Stimulated activated memory B cell treated with anti-CD40 and anti-IgM and Interleukin-4, amounts not matched to agents 10 μg/mL and 1 μg/mL and 100 μg/mL, for 72 hours (primary cell): ENCODE measurements at regions not wholly inside any gene's neighbourhood (a gene's known extent, or its start where the extent isn't known, plus 50 kb on each side); places are given as distances from the start of the nearest gene placed in this dataset.
"Not testable (repeated sequence)": the region's sequence is repeated elsewhere in the genome, so short reads cannot be mapped to it uniquely, and the experiment has no call there.

ENCODE experiments used
- ATAC-seq: fragments of 150-1000 bp; cut with Tn5 transposase; 2 replicates; pipeline ENCODE4 v1.10.0; 2021
- H3K27ac Mint-ChIP-seq: one replicate; pipeline ENCODE4 v1.8.0; 2022; ENCODE audit warnings: mild to moderate bottlenecking, mixed read lengths
- H3K27me3 Mint-ChIP-seq: one replicate; pipeline ENCODE4 v1.8.0; 2022; ENCODE audit warnings: mixed read lengths
- H3K36me3 Mint-ChIP-seq: one replicate; pipeline ENCODE4 v1.8.0; 2022; ENCODE audit warnings: mixed read lengths
- H3K4me1 Mint-ChIP-seq: one replicate; pipeline ENCODE4 v1.8.0; 2022; ENCODE audit warnings: mixed read lengths
- H3K4me3 Mint-ChIP-seq: one replicate; pipeline ENCODE4 v1.8.0; 2022; ENCODE audit warnings: mild to moderate bottlenecking, moderate library complexity, mixed read lengths
- H3K9me3 Mint-ChIP-seq: one replicate; pipeline ENCODE4 v1.8.0; 2022; ENCODE audit warnings: mixed read lengths

- H3K27me3 Mint-ChIP-seq: no peaks in the 10 kb centered on the region
- H3K9me3 Mint-ChIP-seq: peaks cover 3% of the 10 kb centered on the region
- H3K4me1 Mint-ChIP-seq: no peaks in the 10 kb centered on the region
- no peak overlapping the region for H3K4me3 Mint-ChIP-seq
- ATAC-seq: no peak
- H3K36me3 Mint-ChIP-seq: no peaks in the 10 kb centered on the region
- no peak overlapping the region for H3K27ac Mint-ChIP-seq
Observed at GRCh38 chr13:64538711-64539110, 2691.4 kb downstream of the PCDH9 start.

- no peak overlapping the region for H3K4me3 Mint-ChIP-seq
- no peaks in the 10 kb centered on the region for H3K27me3 Mint-ChIP-seq
- H3K27ac Mint-ChIP-seq: no peak overlapping the region
- no peaks in the 10 kb centered on the region for H3K9me3 Mint-ChIP-seq
- ATAC-seq: no peak
- H3K4me1 Mint-ChIP-seq: no peaks in the 10 kb centered on the region
- H3K36me3 Mint-ChIP-seq: no peaks in the 10 kb centered on the region
Observed at GRCh38 chr13:64534302-64534701, 2695.8 kb downstream of the PCDH9 start.

- ATAC-seq: no peak
- Mint-ChIP-seq H3K27me3 (no peaks in the 10 kb centered on the region), H3K27ac (no peak overlapping the region), H3K36me3 (no peaks in the 10 kb centered on the region), H3K4me3 (no peak overlapping the region), H3K4me1 (no peaks in the 10 kb centered on the region), H3K9me3 (no peaks in the 10 kb centered on the region)
Observed at GRCh38 chr13:64531400-64531799, 2698.7 kb downstream of the PCDH9 start.

- no peaks in the 10 kb centered on the region for H3K27me3 Mint-ChIP-seq
- H3K4me1 Mint-ChIP-seq: no peaks in the 10 kb centered on the region
- no peaks in the 10 kb centered on the region for H3K36me3 Mint-ChIP-seq
- no peaks in the 10 kb centered on the region for H3K9me3 Mint-ChIP-seq
- no peak for ATAC-seq
- H3K4me3 Mint-ChIP-seq: no peak overlapping the region
- H3K27ac Mint-ChIP-seq: no peak overlapping the region
Observed at GRCh38 chr13:64529874-64530485, 2700.2 kb downstream of the PCDH9 start.

- ATAC-seq: no peak
- no peaks in the 10 kb centered on the region for H3K4me1 Mint-ChIP-seq
- H3K27me3 Mint-ChIP-seq: no peaks in the 10 kb centered on the region
- H3K36me3 Mint-ChIP-seq: no peaks in the 10 kb centered on the region
- no peak overlapping the region for H3K4me3 Mint-ChIP-seq
- H3K27ac Mint-ChIP-seq: no peak overlapping the region
- no peaks in the 10 kb centered on the region for H3K9me3 Mint-ChIP-seq
Observed at GRCh38 chr13:64528838-64529237, 2701.3 kb downstream of the PCDH9 start.

GRCh38 chr13:64527561-64527960, 2702.6 kb downstream of the PCDH9 start:
- H3K27me3 Mint-ChIP-seq: no peaks in the 10 kb centered on the region
- no peaks in the 10 kb centered on the region for H3K36me3 Mint-ChIP-seq
- no peak overlapping the region for H3K4me3 Mint-ChIP-seq
- ATAC-seq: no peak
- no peak overlapping the region for H3K27ac Mint-ChIP-seq
- H3K9me3 Mint-ChIP-seq: no peaks in the 10 kb centered on the region
- H3K4me1 Mint-ChIP-seq: no peaks in the 10 kb centered on the region

- Mint-ChIP-seq H3K4me1 (no peaks in the 10 kb centered on the region), H3K27ac (no peak overlapping the region), H3K36me3 (no peaks in the 10 kb centered on the region), H3K9me3 (no peaks in the 10 kb centered on the region), H3K27me3 (no peaks in the 10 kb centered on the region), H3K4me3 (no peak overlapping the region)
- no peak for ATAC-seq
Observed at GRCh38 chr13:64525687-64526086, 2704.4 kb downstream of the PCDH9 start.

- no peaks in the 10 kb centered on the region for H3K36me3 Mint-ChIP-seq
- no peak overlapping the region for H3K4me3 Mint-ChIP-seq
- no peak for ATAC-seq
Observed at GRCh38 chr13:64510747-64511146, 2719.4 kb downstream of the PCDH9 start.

GRCh38 chr13:64506246-64506645, 2723.9 kb downstream of the PCDH9 start:
- Mint-ChIP-seq H3K27ac (no peak overlapping the region), H3K9me3 (peaks cover 4% of the 10 kb centered on the region), H3K4me1 (no peaks in the 10 kb centered on the region), H3K36me3 (no peaks in the 10 kb centered on the region), H3K27me3 (no peaks in the 10 kb centered on the region), H3K4me3 (no peak overlapping the region)
- ATAC-seq: no peak

More at GRCh38 chr13:64510747-64511146, 2719.4 kb downstream of the PCDH9 start:
- H3K9me3 Mint-ChIP-seq: peaks cover 2% of the 10 kb centered on the region
- no peaks in the 10 kb centered on the region for H3K4me1 Mint-ChIP-seq
- H3K27me3 Mint-ChIP-seq: no peaks in the 10 kb centered on the region
- H3K27ac Mint-ChIP-seq: no peak overlapping the region

- H3K4me3 Mint-ChIP-seq: no peak overlapping the region
- no peak for ATAC-seq
- H3K27me3 Mint-ChIP-seq: no peaks in the 10 kb centered on the region
- no peak overlapping the region for H3K27ac Mint-ChIP-seq
- no peaks in the 10 kb centered on the region for H3K4me1 Mint-ChIP-seq
- H3K36me3 Mint-ChIP-seq: no peaks in the 10 kb centered on the region
- H3K9me3 Mint-ChIP-seq: peaks cover 4% of the 10 kb centered on the region
Observed at GRCh38 chr13:64505336-64505910, 2724.7 kb downstream of the PCDH9 start.

- H3K4me3 Mint-ChIP-seq: no peak overlapping the region
- H3K4me1 Mint-ChIP-seq: no peaks in the 10 kb centered on the region
- H3K36me3 Mint-ChIP-seq: no peaks in the 10 kb centered on the region
- H3K9me3 Mint-ChIP-seq: peaks cover 5% of the 10 kb centered on the region
- no peak for ATAC-seq
- H3K27ac Mint-ChIP-seq: no peak overlapping the region
- H3K27me3 Mint-ChIP-seq: no peaks in the 10 kb centered on the region
Observed at GRCh38 chr13:64488731-64489130, 2741.4 kb downstream of the PCDH9 start.

- H3K4me3 Mint-ChIP-seq: no peak overlapping the region
- H3K4me1 Mint-ChIP-seq: no peaks in the 10 kb centered on the region
- H3K27ac Mint-ChIP-seq: no peak overlapping the region
- no peak for ATAC-seq
- no peaks in the 10 kb centered on the region for H3K36me3 Mint-ChIP-seq
- no peaks in the 10 kb centered on the region for H3K9me3 Mint-ChIP-seq
- H3K27me3 Mint-ChIP-seq: no peaks in the 10 kb centered on the region
Observed at GRCh38 chr13:64482373-64482772, 2747.8 kb downstream of the PCDH9 start.

GRCh38 chr13:64480672-64481071, 2749.5 kb downstream of the PCDH9 start:
- no peak overlapping the region for H3K4me3 Mint-ChIP-seq
- no peak overlapping the region for H3K27ac Mint-ChIP-seq
- ATAC-seq: no peak
- H3K27me3 Mint-ChIP-seq: no peaks in the 10 kb centered on the region
- H3K9me3 Mint-ChIP-seq: no peaks in the 10 kb centered on the region
- no peaks in the 10 kb centered on the region for H3K4me1 Mint-ChIP-seq
- H3K36me3 Mint-ChIP-seq: no peaks in the 10 kb centered on the region

- H3K4me3 Mint-ChIP-seq: no peak overlapping the region
- no peaks in the 10 kb centered on the region for H3K4me1 Mint-ChIP-seq
- no peak overlapping the region for H3K27ac Mint-ChIP-seq
- no peaks in the 10 kb centered on the region for H3K9me3 Mint-ChIP-seq
- ATAC-seq: no peak
- H3K27me3 Mint-ChIP-seq: no peaks in the 10 kb centered on the region
- H3K36me3 Mint-ChIP-seq: no peaks in the 10 kb centered on the region
Observed at GRCh38 chr13:64480211-64480610, 2749.9 kb downstream of the PCDH9 start.

- ATAC-seq: no peak
- no peaks in the 10 kb centered on the region for H3K9me3 Mint-ChIP-seq
- H3K36me3 Mint-ChIP-seq: no peaks in the 10 kb centered on the region
- no peaks in the 10 kb centered on the region for H3K4me1 Mint-ChIP-seq
- H3K27ac Mint-ChIP-seq: no peak overlapping the region
- no peaks in the 10 kb centered on the region for H3K27me3 Mint-ChIP-seq
- H3K4me3 Mint-ChIP-seq: no peak overlapping the region
Observed at GRCh38 chr13:64477146-64477545, 2753.0 kb downstream of the PCDH9 start.

- H3K36me3 Mint-ChIP-seq, H3K27ac Mint-ChIP-seq, ATAC-seq, H3K27me3 Mint-ChIP-seq, H3K4me3 Mint-ChIP-seq, H3K9me3 Mint-ChIP-seq, H3K4me1 Mint-ChIP-seq: not testable (repeated sequence)
Observed at GRCh38 chr13:64476041-64476568, 2754.0 kb downstream of the PCDH9 start.
